WI38 (cell line): ENCODE measurements at regions not wholly inside any gene's neighbourhood (a gene's known extent, or its start where the extent isn't known, plus 50 kb on each side); places are given as distances from the start of the nearest gene placed in this dataset.

Experiments used
- H3K4me3 ChIP-seq: 2 replicates; pipeline ENCODE4 v1.5.1; 2011; ENCODE audit warnings: low read depth, mild to moderate bottlenecking, control low read depth, low read length
- TF ChIP-seq, protein P1 (sequence below): IDR thresholded peaks from 2 replicates; pipeline ENCODE4 v1.5.1; 2012; ENCODE audit warnings: low read depth, mild to moderate bottlenecking, control low read depth, low read length

DNA sequence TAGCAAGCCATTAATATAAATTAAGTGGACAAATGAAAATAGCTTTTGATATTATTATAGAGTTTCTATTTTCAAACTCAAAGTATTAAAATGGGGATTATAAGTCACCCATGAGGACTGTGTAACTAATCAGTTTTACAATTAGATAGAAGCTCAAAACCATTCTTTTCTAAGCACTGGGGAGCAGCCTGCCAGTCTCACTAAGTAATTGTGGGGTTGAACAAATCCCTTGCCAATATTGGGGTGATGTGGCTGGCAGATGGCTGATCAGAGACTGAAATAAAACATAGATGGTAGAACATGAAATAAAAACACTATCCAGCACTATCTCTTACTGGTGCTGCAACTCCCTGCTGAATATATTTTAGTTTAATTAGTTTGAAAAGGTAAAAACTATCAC is 353.2 kb downstream of the FLRT2 start:
- no peak overlapping the region for H3K4me3 ChIP-seq
- TF ChIP-seq, protein P1, sequence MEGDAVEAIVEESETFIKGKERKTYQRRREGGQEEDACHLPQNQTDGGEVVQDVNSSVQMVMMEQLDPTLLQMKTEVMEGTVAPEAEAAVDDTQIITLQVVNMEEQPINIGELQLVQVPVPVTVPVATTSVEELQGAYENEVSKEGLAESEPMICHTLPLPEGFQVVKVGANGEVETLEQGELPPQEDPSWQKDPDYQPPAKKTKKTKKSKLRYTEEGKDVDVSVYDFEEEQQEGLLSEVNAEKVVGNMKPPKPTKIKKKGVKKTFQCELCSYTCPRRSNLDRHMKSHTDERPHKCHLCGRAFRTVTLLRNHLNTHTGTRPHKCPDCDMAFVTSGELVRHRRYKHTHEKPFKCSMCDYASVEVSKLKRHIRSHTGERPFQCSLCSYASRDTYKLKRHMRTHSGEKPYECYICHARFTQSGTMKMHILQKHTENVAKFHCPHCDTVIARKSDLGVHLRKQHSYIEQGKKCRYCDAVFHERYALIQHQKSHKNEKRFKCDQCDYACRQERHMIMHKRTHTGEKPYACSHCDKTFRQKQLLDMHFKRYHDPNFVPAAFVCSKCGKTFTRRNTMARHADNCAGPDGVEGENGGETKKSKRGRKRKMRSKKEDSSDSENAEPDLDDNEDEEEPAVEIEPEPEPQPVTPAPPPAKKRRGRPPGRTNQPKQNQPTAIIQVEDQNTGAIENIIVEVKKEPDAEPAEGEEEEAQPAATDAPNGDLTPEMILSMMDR = no peak

DNA sequence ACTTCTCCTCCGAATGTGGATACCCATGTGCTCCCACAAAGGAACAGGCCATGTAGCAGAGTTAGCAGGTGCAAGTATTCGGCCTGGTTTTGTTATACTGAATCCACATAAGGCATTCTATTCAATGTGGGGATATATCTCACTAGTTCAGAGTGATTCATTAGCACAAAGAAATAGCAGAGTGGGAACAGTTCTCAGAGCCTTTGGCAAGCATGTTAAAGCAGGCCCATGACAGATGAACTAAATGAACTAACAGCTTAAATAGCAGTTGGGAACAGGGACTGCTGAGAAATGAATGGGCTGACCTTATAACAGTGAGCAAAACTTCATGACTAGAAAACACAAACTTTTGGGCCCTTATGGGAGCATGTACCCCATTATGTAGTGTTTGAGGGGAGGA is 352.0 kb downstream of the FLRT2 start:
- TF ChIP-seq, protein P1 = no peak
- no peak overlapping the region for H3K4me3 ChIP-seq

DNA sequence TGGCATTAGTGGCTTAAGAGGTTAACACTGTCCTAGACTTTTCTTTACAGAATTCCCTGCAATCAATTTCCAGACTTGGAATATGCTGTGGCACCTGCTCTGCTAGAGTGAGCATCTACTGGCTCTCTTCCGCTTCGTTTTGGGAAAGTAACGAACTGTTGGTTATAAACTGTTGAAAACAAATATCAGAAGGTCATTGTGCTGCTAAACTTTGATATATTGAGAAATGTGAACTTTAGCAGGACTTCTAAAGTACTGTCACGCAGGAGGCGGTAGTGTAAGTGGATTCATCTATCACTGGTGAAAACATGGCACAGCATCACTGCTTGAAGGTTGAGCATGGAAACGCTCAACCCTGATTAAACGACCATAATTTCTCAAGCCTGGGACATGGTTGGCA is 348.9 kb downstream of the FLRT2 start:
- no peak overlapping the region for H3K4me3 ChIP-seq
- TF ChIP-seq, protein P1 = no peak

DNA sequence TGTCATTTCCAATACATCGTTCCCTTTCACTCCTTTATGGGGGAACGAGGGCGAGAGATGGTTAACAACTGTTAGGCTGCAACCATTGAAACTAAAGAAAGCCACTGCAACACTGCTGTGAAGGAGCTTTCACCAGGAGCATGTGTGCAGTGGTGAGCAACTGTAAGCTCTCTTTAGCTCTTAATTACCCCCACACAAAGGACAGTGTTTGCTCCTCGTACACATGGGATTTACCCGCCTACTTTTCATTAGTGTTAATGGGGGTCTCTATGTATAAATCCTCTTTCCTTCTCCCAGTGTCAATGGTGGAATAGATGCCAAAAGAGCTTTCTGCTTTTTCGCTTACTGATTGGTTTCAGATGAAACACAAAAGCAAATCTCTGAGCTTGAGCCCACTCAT is 343.1 kb downstream of the FLRT2 start:
- TF ChIP-seq, protein P1 = no peak
- no peak overlapping the region for H3K4me3 ChIP-seq

DNA sequence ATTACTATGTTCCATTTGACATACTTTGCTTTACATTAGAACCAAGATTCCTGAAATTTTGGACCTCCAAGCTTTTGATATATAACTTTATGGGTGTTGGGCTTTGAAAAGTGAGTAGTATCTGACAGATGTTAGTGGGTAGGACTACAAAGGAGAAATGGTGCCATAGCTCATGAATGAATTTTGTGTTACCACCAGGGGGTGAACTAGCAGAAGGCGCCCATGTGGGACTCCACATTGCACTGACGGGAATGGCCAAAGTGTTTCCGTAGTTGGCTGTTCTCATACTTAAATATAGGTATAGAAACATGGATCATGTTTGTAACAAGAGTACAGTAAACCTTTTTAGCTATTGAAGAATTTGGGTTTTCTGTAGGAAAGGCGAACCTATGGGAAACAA is 337.5 kb downstream of the FLRT2 start:
- TF ChIP-seq, protein P1 = no peak
- no peak overlapping the region for H3K4me3 ChIP-seq

DNA sequence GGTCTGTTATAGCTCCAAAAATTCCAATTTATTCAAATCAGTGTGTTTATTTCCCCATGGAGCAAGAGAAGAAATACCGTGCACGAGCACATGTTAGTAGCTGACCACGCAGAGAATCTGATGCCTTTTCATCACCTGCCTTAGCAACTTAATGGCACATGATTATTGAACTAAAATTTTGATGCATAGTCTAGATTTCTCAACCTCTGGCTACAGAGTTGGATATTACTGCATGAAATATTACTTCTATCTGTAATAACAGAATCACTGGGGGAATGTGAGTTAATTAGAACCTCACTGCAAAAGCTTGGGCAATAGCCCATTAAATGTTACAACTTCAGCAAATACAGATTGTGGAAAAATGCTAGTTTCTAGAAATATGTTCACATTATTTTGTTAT is 335.8 kb downstream of the FLRT2 start:
- no peak overlapping the region for H3K4me3 ChIP-seq
- TF ChIP-seq, protein P1 = no peak

DNA sequence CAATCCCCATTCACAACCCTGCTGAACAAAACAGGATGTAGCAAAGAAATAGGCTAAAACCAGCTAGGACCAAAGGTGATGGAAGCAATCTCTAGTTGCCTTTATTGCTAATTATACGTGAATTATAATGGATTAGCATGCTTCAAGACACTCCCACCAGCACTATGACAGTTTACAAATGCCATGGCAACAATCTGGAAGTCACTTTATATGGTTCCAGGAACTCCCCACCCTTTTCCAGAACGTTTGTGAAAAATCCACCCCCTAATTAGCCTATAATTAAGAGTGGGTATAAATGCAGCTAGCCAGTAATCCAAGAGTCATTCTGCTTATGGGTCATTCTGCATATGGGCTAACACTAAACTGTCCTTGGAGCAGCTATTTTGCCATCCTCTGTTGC is 328.7 kb downstream of the FLRT2 start:
- TF ChIP-seq, protein P1 = no peak
- no peak overlapping the region for H3K4me3 ChIP-seq
